K562 (cell line): ENCODE measurements at regions not wholly inside any gene's neighbourhood (a gene's known extent, or its start where the extent isn't known, plus 50 kb on each side); places are given as distances from the start of the nearest gene placed in this dataset.

Source experiments
- ETS1 ChIP-seq: conservative IDR thresholded peaks from 2 replicates; pipeline ENCODE4 v1.6.1; 2011; ENCODE audit warnings: low read depth, mild to moderate bottlenecking, low read length; ENCODE audit not compliant: control insufficient read depth
- GMEB1 ChIP-seq: fragments of 250-450 bp; sonication (Bioruptor Pico); IDR thresholded peaks from 2 replicates; pipeline ENCODE4 v1.4.0; 2020; ENCODE audit warnings: mild to moderate bottlenecking
- NFATC3 ChIP-seq: fragments of 450-650 bp; IDR thresholded peaks from 2 replicates; pipeline ENCODE4 v1.6.1; 2017; ENCODE audit warnings: mild to moderate bottlenecking
- PTBP1 ChIP-seq: fragments of 200-400 bp; formaldehyde crosslinking; IDR thresholded peaks from 2 replicates; pipeline ENCODE4 v1.6.1; 2017; ENCODE audit warnings: low read depth, low read length
- ZNF12 ChIP-seq: sonication (generic); formaldehyde crosslinking; IDR thresholded peaks from 2 replicates; pipeline ENCODE4 v1.4.0; 2020; ENCODE audit warnings: mild to moderate bottlenecking, missing genetic modification reagents
- ZNF407 ChIP-seq: fragments of 450-650 bp; IDR thresholded peaks from 2 replicates; pipeline ENCODE4 v1.6.1; 2016; ENCODE audit warnings: low read depth
- ZNF699 ChIP-seq: fragments of 250-450 bp; sonication (Bioruptor Pico); IDR thresholded peaks from 2 replicates; pipeline ENCODE4 v1.8.0; 2021; ENCODE audit warnings: mild to moderate bottlenecking, moderate library complexity; ENCODE audit not compliant: insufficient replicate concordance
- ZZZ3 ChIP-seq: fragments of 450-650 bp; IDR thresholded peaks from 2 replicates; pipeline ENCODE4 v1.6.1; 2016; ENCODE audit warnings: antibody characterized with exemption, mild to moderate bottlenecking, moderate library complexity

GRCh38 chr2:58866946-58867345 lies 625.8 kb upstream of the FANCL start (continued):
- no peak for TF ChIP-seq ZNF407
- no peak for TF ChIP-seq NFATC3
- TF ChIP-seq GMEB1 (CRISPR knock-in tag) = no peak
- TF ChIP-seq ZNF699 (CRISPR knock-in tag) = no peak
- TF ChIP-seq ETS1 = no peak
- TF ChIP-seq ZNF12 (CRISPR knock-in tag) = no peak
- TF ChIP-seq PTBP1 = no peak
- no peak for TF ChIP-seq ZZZ3
